GM18873 (cell line): ENCODE measurements at regions not wholly inside any gene's neighbourhood (a gene's known extent, or its start where the extent isn't known, plus 50 kb on each side); places are given as distances from the start of the nearest gene placed in this dataset.
A peak's percentile ranks its signal among the peaks of the same experiment; 100 is the strongest.
"Not testable (repeated sequence)": the region's sequence is repeated elsewhere in the genome, so short reads cannot be mapped to it uniquely, and the experiment has no call there.

Experiments used
- ATAC-seq: cut with Tn5 transposase; IDR thresholded peaks from one replicate; pipeline ENCODE4 v1.9.1; 2021; ENCODE audit warnings: mild to moderate bottlenecking, moderate library complexity, moderate number of reproducible peaks; ENCODE audit not compliant: unreplicated experiment, low FRiP score

GRCh38 chr2:207437136-207437523 is 92.6 kb upstream of the CREB1 start:
- no peak for ATAC-seq

- no peak for ATAC-seq
Measured at GRCh38 chr2:207437524-207438143, 92.1 kb upstream of the CREB1 start.

DNA sequence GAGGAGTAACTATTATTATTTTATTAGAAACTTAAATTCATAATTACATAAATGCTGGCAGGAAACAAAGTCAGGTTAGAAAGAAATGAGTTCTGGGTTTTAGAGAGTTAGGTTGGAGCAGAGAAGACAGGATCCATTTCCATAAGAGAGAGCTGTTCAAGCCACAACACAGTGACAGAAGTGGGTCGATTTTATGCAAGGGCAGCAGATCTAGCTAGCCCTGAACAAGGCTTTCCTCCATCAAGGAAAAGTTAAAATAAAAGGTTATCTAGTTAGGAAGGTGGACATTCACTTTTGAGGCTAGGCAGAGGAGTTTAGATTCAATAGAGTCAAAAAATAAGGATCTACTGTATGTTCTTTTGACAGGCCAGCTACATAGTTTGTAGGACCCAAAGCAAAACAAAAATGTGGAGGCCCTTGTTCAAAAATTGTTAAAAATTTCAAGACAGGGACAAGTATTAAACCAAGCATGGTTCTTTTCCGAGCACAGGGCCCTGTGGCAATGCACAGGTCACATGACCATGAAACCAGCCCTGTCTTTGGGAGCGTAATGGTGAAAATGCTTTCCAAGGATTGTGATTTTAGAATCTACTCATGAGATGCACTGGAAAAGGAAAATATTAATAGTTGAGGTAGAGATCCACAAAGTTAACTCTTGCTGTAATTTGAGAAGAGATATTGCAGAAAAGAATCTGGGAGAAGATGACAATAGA is 91.2 kb upstream of the CREB1 start:
- no peak for ATAC-seq

- not testable (repeated sequence) for ATAC-seq
Measured at GRCh38 chr2:207439881-207440280, 89.9 kb upstream of the CREB1 start.

- ATAC-seq, result no peak
Measured at GRCh38 chr2:207444756-207445155, 85.0 kb upstream of the CREB1 start.

DNA sequence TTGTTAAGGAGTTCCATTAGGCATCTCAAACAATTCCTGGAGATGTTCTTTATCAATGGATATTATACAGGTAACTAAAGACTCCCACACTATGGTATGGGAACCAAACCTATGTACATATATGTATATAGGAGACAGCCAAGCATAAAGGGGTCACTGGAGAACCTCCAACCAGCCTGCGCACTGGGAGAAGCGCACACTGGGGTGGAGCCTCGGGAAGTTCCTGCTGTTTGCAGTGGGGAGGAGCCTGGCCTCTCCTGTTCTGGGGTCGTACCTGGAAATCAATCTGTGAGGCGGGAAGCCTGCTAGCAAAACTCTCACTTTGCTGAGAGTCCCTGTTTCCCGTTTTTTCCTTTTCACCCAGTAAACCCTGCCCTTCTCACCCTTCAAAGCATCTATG is 83.1 kb upstream of the CREB1 start:
- no peak for ATAC-seq

DNA sequence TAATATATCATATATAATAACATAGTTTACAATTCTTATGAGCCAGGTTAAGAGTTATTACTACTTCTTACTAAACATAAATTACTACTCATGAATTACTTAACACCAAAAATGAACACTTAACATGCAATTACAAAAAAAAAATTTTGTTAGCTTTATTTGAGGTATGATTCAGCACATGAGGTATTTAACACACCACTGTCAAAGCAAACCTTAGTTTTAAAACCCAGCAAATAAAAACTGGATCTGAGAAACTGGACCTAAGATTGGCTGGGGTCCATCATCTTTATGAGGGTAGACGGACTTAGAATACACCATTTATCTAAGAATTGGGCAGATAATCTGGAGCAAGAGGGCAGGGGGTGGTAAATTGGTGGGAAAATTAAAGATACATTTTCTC is 81.8 kb upstream of the CREB1 start:
- ATAC-seq, result no peak

- no peak for ATAC-seq
Measured at GRCh38 chr2:207449642-207450165, 80.1 kb upstream of the CREB1 start.

DNA sequence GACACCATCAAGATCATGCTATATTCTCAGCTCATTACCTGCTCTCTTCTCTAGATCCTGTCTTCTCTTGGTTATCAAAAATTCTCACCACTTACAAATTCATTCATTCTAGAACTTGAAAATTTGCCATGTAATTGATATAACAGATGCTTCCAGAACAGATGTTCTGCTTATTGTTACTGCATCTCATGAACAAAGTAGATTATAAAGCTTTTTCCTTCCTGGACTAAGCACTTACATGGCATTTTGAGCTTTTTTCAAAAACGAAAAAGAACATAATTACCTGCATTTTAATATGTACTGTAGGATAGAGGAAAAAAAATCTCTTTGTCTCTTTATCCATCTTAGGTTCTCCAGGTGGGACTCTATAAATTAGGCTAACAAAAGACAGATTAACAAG is 79.6 kb upstream of the CREB1 start:
- ATAC-seq, result no peak

- no peak for ATAC-seq
Measured at GRCh38 chr2:207458582-207458981, 71.2 kb upstream of the CREB1 start.

GRCh38 chr2:207459990-207460757 is 69.6 kb upstream of the CREB1 start:
- ATAC-seq, result peak; percentile 49

DNA sequence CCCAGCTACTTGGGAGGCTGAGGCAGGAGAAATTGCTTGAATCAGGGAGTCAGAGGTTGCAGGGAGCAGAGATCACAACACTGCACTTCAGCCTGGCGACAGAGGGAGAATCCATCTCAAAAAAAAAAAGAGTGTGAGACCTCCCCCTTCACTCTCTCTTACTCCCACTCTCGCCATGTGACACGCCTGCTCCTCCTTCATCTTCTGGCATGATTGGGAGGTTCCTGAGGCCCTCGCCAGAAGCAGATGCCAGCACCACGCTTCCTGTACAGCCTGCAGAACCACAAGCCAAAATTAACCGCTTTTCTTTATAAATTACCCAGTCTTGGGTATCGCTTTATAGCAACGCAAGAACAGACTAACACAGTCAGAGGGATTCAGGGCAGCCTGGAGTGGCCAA is 66.3 kb upstream of the CREB1 start:
- no peak for ATAC-seq

DNA sequence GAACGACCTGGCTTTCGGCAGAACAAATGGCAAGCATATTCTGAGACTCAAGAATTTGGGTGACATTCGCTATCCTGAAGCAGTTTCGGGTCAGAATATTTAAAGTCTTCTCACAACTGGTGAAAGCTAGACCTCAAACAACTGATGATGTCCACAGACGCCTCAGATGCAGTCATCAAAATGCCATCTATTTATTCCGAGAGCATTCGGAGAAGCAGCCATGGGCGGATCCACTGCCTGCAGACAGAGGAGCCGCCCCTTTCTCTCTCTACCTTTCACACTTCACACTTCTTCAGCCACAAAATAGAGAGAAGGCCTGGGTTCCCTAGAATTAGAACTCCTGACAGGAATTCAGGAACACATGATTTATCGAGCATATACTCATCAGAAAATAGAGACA is 65.8 kb upstream of the CREB1 start:
- ATAC-seq, result no peak

DNA sequence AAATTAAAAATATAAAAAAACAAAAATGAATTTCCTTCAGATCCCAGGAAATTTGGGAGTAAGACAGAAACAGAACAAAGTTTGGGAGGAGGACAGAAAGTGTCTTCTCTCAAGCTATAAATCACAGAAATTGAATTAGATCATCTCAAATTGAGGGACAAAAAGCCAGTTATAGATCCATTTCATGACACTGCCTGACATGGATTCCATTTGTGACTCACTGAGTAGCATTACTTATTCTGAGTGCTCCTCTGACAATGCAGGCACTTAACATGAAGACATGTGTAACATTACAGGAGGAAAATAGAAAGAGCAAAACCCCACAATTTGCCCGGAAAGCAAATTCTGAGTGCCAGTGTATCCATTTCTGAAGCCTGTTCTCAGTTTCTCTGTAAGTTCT is 63.9 kb upstream of the CREB1 start:
- no peak for ATAC-seq

DNA sequence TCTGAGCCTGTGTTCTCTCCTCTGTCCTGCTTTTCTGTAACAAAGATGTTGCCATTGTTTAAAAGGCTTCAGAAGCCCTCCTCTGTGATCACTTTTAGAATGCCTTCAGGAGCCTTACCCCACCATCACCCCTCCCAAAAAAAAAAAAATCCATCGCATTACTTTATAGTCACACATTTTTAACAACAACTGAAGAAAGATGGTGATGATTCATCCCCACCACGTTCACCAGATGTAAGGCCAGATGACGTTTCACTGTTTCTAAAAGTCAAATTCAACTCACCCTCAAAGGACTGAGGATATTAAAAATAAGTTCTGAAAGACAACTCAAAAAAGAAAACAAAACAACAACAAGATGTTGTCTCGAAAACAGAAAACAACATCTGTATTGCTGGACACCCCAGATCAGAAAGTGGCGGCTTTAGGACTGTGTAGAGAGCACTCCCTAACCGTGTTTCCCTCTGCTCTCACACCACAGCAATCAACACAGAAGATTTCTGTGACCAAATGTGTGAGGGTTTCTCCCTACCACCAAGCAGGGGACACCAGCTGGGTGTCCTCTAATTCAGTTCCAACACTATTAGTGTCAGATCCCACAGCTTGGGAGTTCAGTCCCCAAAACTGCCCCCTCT is 61.9 kb upstream of the CREB1 start:
- ATAC-seq, result no peak

- ATAC-seq, result no peak
Measured at GRCh38 chr2:207468488-207468887, 61.3 kb upstream of the CREB1 start.

DNA sequence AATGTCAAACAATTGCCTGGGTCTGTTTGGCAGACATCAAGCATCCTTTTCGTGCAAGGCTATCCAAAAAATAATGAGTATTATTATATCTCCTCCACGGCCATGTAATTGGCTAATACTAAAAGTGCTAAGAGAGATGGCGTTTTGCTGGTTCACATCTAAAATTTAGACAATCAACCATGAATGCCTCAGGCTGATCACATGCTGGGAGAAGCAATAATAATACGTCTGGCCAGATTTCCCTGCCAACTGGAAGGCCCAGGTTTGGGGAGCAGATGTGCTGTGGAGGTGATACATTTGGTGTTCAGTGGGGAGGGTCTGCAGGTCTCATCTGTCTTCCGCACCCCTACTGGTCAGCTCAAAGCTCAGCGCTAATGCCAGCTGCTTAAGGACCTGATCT is 60.3 kb upstream of the CREB1 start:
- ATAC-seq, result no peak

- no peak for ATAC-seq
Measured at GRCh38 chr2:207469943-207470729, 59.6 kb upstream of the CREB1 start.

GRCh38 chr2:207471261-207471660 is 58.5 kb upstream of the CREB1 start:
- no peak for ATAC-seq

- ATAC-seq, result no peak
Measured at GRCh38 chr2:207472343-207473048, 57.3 kb upstream of the CREB1 start.
